Ishikawa (cell line): ENCODE measurements at regions not wholly inside any gene's neighbourhood (a gene's known extent, or its start where the extent isn't known, plus 50 kb on each side); places are given as distances from the start of the nearest gene placed in this dataset.

Experiments
- CEBPB ChIP-seq: IDR thresholded peaks from 2 replicates; pipeline ENCODE4 v1.6.1; 2012
- EP300 ChIP-seq: IDR thresholded peaks from 2 replicates; pipeline ENCODE4 v1.6.1; 2012; ENCODE audit warnings: borderline replicate concordance
- REST ChIP-seq: IDR thresholded peaks from 2 replicates; pipeline ENCODE4 v1.6.1; 2012; ENCODE audit warnings: low read depth, mild to moderate bottlenecking
- TCF12 ChIP-seq: IDR thresholded peaks from 2 replicates; pipeline ENCODE4 v1.6.1; 2012; ENCODE audit warnings: low read depth

- TF ChIP-seq CEBPB (no peak), REST (no peak), TCF12 (no peak), EP300 (no peak)
Measured at GRCh38 chr4:62548765-62549164, 1348.6 kb downstream of the ADGRL3 start.
